HG03520 (cell line): ENCODE measurements at regions not wholly inside any gene's neighbourhood (a gene's known extent, or its start where the extent isn't known, plus 50 kb on each side); places are given as distances from the start of the nearest gene placed in this dataset.

Experiments used
- ATAC-seq: cut with Tn5 transposase; IDR thresholded peaks from one replicate; pipeline ENCODE4 v1.9.1; 2021; ENCODE audit warnings: mild to moderate bottlenecking, moderate library complexity; ENCODE audit not compliant: unreplicated experiment

GRCh38 chr11:130817330-130817944, 98.8 kb downstream of the SNX19 start:
- no peak for ATAC-seq

- ATAC-seq: no peak
Measured at GRCh38 chr11:130819625-130820024, 96.7 kb downstream of the SNX19 start.
